Progenitor cell of endocrine pancreas (in vitro differentiated cells): ENCODE measurements at regions not wholly inside any gene's neighbourhood (a gene's known extent, or its start where the extent isn't known, plus 50 kb on each side); places are given as distances from the start of the nearest gene placed in this dataset.

Source experiments
- DNase-seq: peaks from one replicate; pipeline ENCODE4 v3.0.0; 2021; ENCODE audit warnings: low spot score; ENCODE audit not compliant: unreplicated experiment
- H3K27ac Mint-ChIP-seq: 2 replicates; pipeline ENCODE4 v1.8.0; 2021; ENCODE audit warnings: mild to moderate bottlenecking, moderate library complexity, mixed read lengths
- H3K27me3 Mint-ChIP-seq: 2 replicates; pipeline ENCODE4 v1.8.0; 2021; ENCODE audit warnings: mixed read lengths
- H3K36me3 Mint-ChIP-seq: 2 replicates; pipeline ENCODE4 v1.8.0; 2022; ENCODE audit warnings: mixed read lengths; ENCODE audit not compliant: insufficient read depth
- H3K4me1 Mint-ChIP-seq: 2 replicates; pipeline ENCODE4 v1.8.0; 2021; ENCODE audit warnings: low read depth, mixed read lengths
- H3K4me3 Mint-ChIP-seq: 2 replicates; pipeline ENCODE4 v1.8.0; 2021; ENCODE audit warnings: low read depth, mild to moderate bottlenecking, moderate library complexity, mixed read lengths
- H3K9me3 Mint-ChIP-seq: 2 replicates; pipeline ENCODE4 v1.8.0; 2021; ENCODE audit warnings: low read depth, mixed read lengths
- CTCF ChIP-seq: fragments of 200-600 bp; sonication (generic); IDR thresholded peaks from one replicate; pipeline ENCODE4 v1.5.0; 2021; ENCODE audit warnings: antibody characterized with exemption, mild to moderate bottlenecking; ENCODE audit not compliant: unreplicated experiment

- Mint-ChIP-seq H3K36me3 (no peaks in the 10 kb centered on the region), H3K4me3 (no peak overlapping the region), H3K9me3 (no peaks in the 10 kb centered on the region), H3K27ac (no peak overlapping the region), H3K4me1 (no peaks in the 10 kb centered on the region), H3K27me3 (peaks cover 49% of the 10 kb centered on the region)
- DNase-seq, result no peak
- TF ChIP-seq CTCF, result no peak
Observed at GRCh38 chr17:79299349-79299748, 224.7 kb downstream of the ENGASE start.

- Mint-ChIP-seq H3K27me3 (peaks cover 50% of the 10 kb centered on the region), H3K4me1 (no peaks in the 10 kb centered on the region), H3K9me3 (no peaks in the 10 kb centered on the region), H3K4me3 (no peak overlapping the region), H3K27ac (no peak overlapping the region), H3K36me3 (no peaks in the 10 kb centered on the region)
- no peak for DNase-seq
- no peak for TF ChIP-seq CTCF
Observed at GRCh38 chr17:79298799-79299198, 224.2 kb downstream of the ENGASE start.

GRCh38 chr17:79296243-79296642 is 221.6 kb downstream of the ENGASE start:
- DNase-seq, result no peak
- Mint-ChIP-seq H3K27me3 (peaks cover 62% of the 10 kb centered on the region), H3K4me3 (no peak overlapping the region), H3K27ac (no peak overlapping the region), H3K9me3 (no peaks in the 10 kb centered on the region), H3K36me3 (no peaks in the 10 kb centered on the region), H3K4me1 (no peaks in the 10 kb centered on the region)
- no peak for TF ChIP-seq CTCF

- Mint-ChIP-seq H3K4me1 (no peaks in the 10 kb centered on the region), H3K4me3 (no peak overlapping the region), H3K9me3 (no peaks in the 10 kb centered on the region), H3K27ac (no peak overlapping the region), H3K36me3 (no peaks in the 10 kb centered on the region), H3K27me3 (peaks cover 64% of the 10 kb centered on the region)
- TF ChIP-seq CTCF, result no peak
- DNase-seq, result no peak
Observed at GRCh38 chr17:79295307-79295706, 220.7 kb downstream of the ENGASE start.

- Mint-ChIP-seq H3K4me3 (no peak overlapping the region), H3K27ac (no peak overlapping the region), H3K9me3 (no peaks in the 10 kb centered on the region), H3K36me3 (no peaks in the 10 kb centered on the region), H3K27me3 (peaks cover 65% of the 10 kb centered on the region), H3K4me1 (no peaks in the 10 kb centered on the region)
- no peak for TF ChIP-seq CTCF
- DNase-seq, result peak; percentile 92
Observed at GRCh38 chr17:79294459-79295071, 219.9 kb downstream of the ENGASE start.
